Testis (tissue), 2 donors: ENCODE measurements at regions not wholly inside any gene's neighbourhood (a gene's known extent, or its start where the extent isn't known, plus 50 kb on each side); places are given as distances from the start of the nearest gene placed in this dataset.

Source experiments
- DNase-seq: peaks from one replicate; pipeline ENCODE4 v3.0.0-alpha.2; 2019
- H3K27ac ChIP-seq, 2 donors: fragments of 200-600 bp; sonication (generic); one replicate each; pipeline ENCODE4 v1.5.1; 2019
- H3K27me3 ChIP-seq: fragments of 200-600 bp; sonication (generic); one replicate; pipeline ENCODE4 v1.5.1; 2019
- H3K36me3 ChIP-seq: fragments of 200-600 bp; sonication (generic); one replicate; pipeline ENCODE4 v1.5.1; 2017; ENCODE audit warnings: low read depth; ENCODE audit errors: missing control alignments
- H3K4me1 ChIP-seq: fragments of 200-600 bp; sonication (generic); one replicate; pipeline ENCODE4 v1.5.1; 2019
- H3K4me3 ChIP-seq, 2 donors: fragments of 200-600 bp; sonication (generic); one replicate each; pipeline ENCODE4 v1.5.1; 2017 to 2019
- H3K9me3 ChIP-seq: fragments of 200-600 bp; sonication (generic); one replicate; pipeline ENCODE4 v1.5.1; 2017
- POLR2A ChIP-seq: fragments of 450-650 bp; IDR thresholded peaks from one replicate; pipeline ENCODE4 v1.6.1; 2017; ENCODE audit warnings: antibody characterized with exemption, mild to moderate bottlenecking, moderate library complexity
- WGBS, 2 donors: methylation state at CpG; one replicate each; pipeline ENCODE4 v1.1.5; 2018; 5-methylcytosine and 5-hydroxymethylcytosine counted together
- intact Hi-C: fragments of 100-400 bp; cut with DNase I; formaldehyde crosslinking; loops from one replicate; pipeline ENCODE4 v1.15.1; 2023; ENCODE audit warnings: low total_unique reads
- TF ChIP-seq, protein P1 (sequence below), 3 experiments: fragments of 450-650 bp in 2 of 3; fragments of 200-600 bp in 1 of 3; sonication (generic) in 1 of 3; IDR thresholded peaks; one replicate each; pipeline ENCODE4 v1.5.1; 2016 to 2019; ENCODE audit warnings: antibody characterized with exemption in 3 of 3, mild to moderate bottlenecking in 2 of 3, moderate library complexity in 1 of 3

DNA sequence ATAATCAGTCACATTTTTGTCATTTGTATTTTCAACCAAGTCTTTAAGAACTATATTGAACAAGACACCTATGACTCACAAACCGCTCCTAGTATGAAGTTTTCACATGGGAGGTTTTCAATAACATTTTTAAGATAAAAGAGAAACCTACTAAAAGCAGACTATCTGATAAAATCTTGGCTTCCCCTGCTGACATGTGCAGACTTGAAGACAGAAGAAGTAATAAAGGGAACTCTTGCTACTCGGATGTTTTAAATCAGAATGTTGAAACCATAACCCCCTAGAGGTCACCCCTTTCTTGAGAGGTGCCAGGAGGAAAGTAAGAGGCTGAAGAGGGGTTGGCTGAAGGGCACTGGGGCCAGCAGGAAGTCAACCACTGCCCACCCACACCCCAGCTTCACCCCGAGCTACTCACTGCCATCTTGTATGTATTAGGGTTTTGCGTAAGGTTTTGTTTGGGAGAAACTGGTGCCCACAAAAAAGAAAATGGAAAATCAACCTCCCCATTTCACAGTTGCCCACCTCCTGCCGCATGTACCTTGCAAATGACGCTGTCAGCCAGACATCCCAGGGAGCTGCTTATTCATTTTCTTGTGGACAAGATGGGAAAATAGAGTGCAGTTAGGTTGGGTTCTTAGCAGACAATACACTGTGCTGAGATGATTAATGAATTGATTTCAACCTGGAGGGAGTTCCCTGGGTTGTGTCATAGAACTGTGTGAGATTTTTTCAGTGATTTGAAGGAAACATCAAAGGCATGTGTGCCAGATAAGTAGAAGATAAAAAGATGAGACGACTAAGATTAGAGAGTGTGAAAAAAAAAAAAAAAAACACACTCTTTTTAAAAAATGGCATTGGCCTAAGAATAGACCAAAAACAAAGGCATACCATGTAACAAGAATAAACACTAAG, 83.2 kb upstream of the TAB2 start:
- H3K27me3 ChIP-seq = no peaks in the 10 kb centered on the region
- TF ChIP-seq POLR2A = no peak
- TF ChIP-seq, protein P1, sequence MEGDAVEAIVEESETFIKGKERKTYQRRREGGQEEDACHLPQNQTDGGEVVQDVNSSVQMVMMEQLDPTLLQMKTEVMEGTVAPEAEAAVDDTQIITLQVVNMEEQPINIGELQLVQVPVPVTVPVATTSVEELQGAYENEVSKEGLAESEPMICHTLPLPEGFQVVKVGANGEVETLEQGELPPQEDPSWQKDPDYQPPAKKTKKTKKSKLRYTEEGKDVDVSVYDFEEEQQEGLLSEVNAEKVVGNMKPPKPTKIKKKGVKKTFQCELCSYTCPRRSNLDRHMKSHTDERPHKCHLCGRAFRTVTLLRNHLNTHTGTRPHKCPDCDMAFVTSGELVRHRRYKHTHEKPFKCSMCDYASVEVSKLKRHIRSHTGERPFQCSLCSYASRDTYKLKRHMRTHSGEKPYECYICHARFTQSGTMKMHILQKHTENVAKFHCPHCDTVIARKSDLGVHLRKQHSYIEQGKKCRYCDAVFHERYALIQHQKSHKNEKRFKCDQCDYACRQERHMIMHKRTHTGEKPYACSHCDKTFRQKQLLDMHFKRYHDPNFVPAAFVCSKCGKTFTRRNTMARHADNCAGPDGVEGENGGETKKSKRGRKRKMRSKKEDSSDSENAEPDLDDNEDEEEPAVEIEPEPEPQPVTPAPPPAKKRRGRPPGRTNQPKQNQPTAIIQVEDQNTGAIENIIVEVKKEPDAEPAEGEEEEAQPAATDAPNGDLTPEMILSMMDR (IDR thresholded peaks at IDR 0.05) = no peak
- intact Hi-C loops = no loop called here
- no peak overlapping the region for H3K4me3 ChIP-seq
- WGBS, 2 donors = 83 to 88% methylated on average over 7 of the region's 7 CpGs
- no peaks in the 10 kb centered on the region for H3K36me3 ChIP-seq
- no peaks in the 10 kb centered on the region for H3K9me3 ChIP-seq
- no peak overlapping the region for H3K27ac ChIP-seq
- H3K4me1 ChIP-seq = no peaks in the 10 kb centered on the region
- no peak for DNase-seq

DNA sequence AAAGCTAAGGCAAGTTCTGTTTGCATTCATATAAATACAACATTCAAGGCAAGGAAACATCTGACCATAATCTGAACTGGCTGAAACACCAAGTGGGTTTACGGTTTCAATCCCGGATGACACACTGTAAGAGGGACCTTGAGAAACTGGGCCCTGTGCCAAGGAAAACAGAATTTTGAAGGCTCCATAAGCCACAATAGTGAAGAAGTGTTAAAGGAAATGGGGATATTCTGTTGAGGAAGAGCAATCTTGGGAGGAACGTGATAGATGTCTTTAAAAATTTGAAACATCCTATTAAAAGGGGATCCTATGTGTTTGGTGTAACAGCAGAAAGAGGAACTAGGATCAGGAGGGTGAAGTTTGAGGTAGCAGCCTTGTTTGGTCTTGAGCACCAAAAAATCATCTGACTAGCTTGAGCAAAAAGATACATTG, 82.4 kb upstream of the TAB2 start:
- Histone ChIP-seq H3K4me1 (no peaks in the 10 kb centered on the region), H3K9me3 (no peaks in the 10 kb centered on the region), H3K4me3 (no peak overlapping the region), H3K27ac (no peak overlapping the region), H3K27me3 (no peaks in the 10 kb centered on the region), H3K36me3 (no peaks in the 10 kb centered on the region)
- DNase-seq = no peak
- 38 to 44% methylated on average over 3 of the region's 3 CpGs for WGBS, 2 donors
- intact Hi-C loops = no loop called here
- TF ChIP-seq POLR2A = no peak
- TF ChIP-seq, protein P1 (IDR thresholded peaks at IDR 0.05) = no peak

DNA sequence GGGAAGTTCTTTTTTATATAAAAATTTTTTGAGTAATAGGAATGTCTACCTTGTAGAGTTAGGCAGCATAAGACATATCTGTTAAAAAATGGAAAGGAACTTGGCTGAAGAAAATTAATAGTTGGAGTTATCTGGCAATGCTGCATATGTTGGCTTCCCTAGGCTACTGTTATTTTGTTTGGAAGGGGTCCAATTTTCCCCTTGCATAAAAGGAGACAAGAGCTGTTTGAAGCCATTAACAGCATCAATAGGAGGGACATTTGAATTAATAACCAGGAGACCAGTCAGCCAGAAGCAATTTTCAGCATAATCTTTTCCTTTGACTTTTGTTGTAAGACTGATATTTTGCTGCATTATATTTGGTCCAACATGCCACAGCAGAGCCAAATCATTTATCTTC, 80.9 kb upstream of the TAB2 start:
- intact Hi-C loops = no loop called here
- DNase-seq = no peak
- TF ChIP-seq, protein P1 (IDR thresholded peaks at IDR 0.05) = no peak
- no peak for TF ChIP-seq POLR2A

DNA sequence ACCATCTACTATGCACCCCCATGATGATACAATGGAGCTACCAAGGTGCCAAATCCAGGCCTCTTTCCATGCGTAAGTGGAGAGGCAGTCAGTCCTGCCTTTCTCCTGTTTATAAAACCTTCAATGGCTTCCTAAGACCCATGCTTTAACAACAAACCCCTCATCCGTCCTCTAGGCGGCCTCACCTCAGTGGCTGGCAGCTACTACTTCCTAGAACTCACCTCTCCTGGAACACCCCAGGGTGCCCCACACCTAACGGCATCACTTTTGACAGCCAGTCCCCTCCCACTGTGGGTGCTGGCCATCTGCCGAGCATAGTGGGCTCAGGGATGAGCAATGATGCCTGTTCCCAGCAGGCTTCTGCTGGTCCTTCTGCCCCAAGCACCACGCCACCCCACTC, 80.0 kb upstream of the TAB2 start:
- H3K36me3 ChIP-seq = no peaks in the 10 kb centered on the region
- DNase-seq = no peak
- intact Hi-C loops = no loop called here
- H3K27ac ChIP-seq = no peak overlapping the region
- TF ChIP-seq, protein P1 (IDR thresholded peaks at IDR 0.05) = no peak
- no peak for TF ChIP-seq POLR2A
- 95 to 97% methylated on average over 6 of the region's 6 CpGs for WGBS, 2 donors
- H3K27me3 ChIP-seq = no peaks in the 10 kb centered on the region
- H3K9me3 ChIP-seq = no peaks in the 10 kb centered on the region
- H3K4me3 ChIP-seq = no peak overlapping the region
- no peaks in the 10 kb centered on the region for H3K4me1 ChIP-seq

More for the DNA sequence above, 80.9 kb upstream of the TAB2 start:
- Histone ChIP-seq H3K9me3 (no peaks in the 10 kb centered on the region), H3K27ac (no peak overlapping the region), H3K4me1 (no peaks in the 10 kb centered on the region), H3K4me3 (no peak overlapping the region), H3K27me3 (no peaks in the 10 kb centered on the region), H3K36me3 (no peaks in the 10 kb centered on the region)
